GM12874 (cell line): ENCODE measurements at regions not wholly inside any gene's neighbourhood (a gene's known extent, or its start where the extent isn't known, plus 50 kb on each side); places are given as distances from the start of the nearest gene placed in this dataset.

Source experiments
- CTCF ChIP-seq: IDR thresholded peaks from 2 replicates; pipeline ENCODE4 v1.5.1; 2011; ENCODE audit warnings: low read depth, mild to moderate bottlenecking, control low read depth, low read length, moderate library complexity; ENCODE audit not compliant: insufficient read depth

GRCh38 chr5:93302711-93303110 lies 278.3 kb downstream of the NR2F1-AS1 start:
- TF ChIP-seq CTCF = no peak

- TF ChIP-seq CTCF = no peak
These were observed 280.1 kb downstream of the NR2F1-AS1 start for GRCh38 chr5:93300945-93301344.

- TF ChIP-seq CTCF = no peak
These were observed 280.6 kb downstream of the NR2F1-AS1 start for GRCh38 chr5:93300309-93300923.

GRCh38 chr5:93299681-93300308 lies 281.2 kb downstream of the NR2F1-AS1 start:
- no peak for TF ChIP-seq CTCF

GRCh38 chr5:93297116-93297515 lies 283.9 kb downstream of the NR2F1-AS1 start:
- no peak for TF ChIP-seq CTCF

GRCh38 chr5:93296338-93296737 lies 284.7 kb downstream of the NR2F1-AS1 start:
- no peak for TF ChIP-seq CTCF

- TF ChIP-seq CTCF = no peak
These were observed 286.0 kb downstream of the NR2F1-AS1 start for GRCh38 chr5:93294996-93295395.
